A549 (cell line): ENCODE measurements at regions not wholly inside any gene's neighbourhood (a gene's known extent, or its start where the extent isn't known, plus 50 kb on each side); places are given as distances from the start of the nearest gene placed in this dataset.

ENCODE experiments used
- MAFK ChIP-seq: fragments of 450-650 bp; IDR thresholded peaks from 2 replicates; pipeline ENCODE4 v1.6.1; 2014; ENCODE audit not compliant: partially characterized antibody
- RARB ChIP-seq: fragments of 250-450 bp; sonication (Bioruptor Pico); IDR thresholded peaks from 2 replicates; pipeline ENCODE4 v1.8.0; 2021; ENCODE audit warnings: mild to moderate bottlenecking, moderate library complexity
- TF ChIP-seq, protein P1 (sequence below): fragments of >200 bp; sonication (Bioruptor Twin); formaldehyde crosslinking; IDR thresholded peaks from 3 replicates; pipeline ENCODE4 v1.5.1; 2016
- TF ChIP-seq, protein P2 (sequence below): fragments of 150-350 bp; IDR thresholded peaks from 2 replicates; pipeline ENCODE4 v1.6.1; 2014; ENCODE audit warnings: low read depth, mild to moderate bottlenecking, low read length
- TF ChIP-seq, protein P3 (sequence below): IDR thresholded peaks from 2 replicates; pipeline ENCODE4 v1.6.1; 2012

DNA sequence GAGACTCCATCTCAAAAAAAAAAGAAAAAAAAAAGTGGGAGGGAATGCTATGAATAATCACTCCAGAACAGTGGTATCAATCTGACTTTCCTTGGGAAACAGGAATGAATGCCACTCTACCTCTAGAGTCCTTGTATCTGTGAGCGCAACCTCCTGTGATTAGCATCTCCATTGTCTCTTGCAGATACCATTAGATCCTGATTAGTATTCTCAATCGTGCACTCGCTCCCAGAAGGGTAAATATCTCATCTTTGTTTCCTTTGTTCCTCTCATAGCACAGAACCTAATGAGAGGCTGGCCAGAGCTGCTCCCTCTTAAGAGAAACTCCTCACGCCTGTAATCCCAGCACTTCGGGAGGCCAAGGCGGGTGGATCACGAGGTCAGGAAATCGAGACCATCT lies 184.4 kb upstream of the KCNK2 start:
- TF ChIP-seq, protein P1, sequence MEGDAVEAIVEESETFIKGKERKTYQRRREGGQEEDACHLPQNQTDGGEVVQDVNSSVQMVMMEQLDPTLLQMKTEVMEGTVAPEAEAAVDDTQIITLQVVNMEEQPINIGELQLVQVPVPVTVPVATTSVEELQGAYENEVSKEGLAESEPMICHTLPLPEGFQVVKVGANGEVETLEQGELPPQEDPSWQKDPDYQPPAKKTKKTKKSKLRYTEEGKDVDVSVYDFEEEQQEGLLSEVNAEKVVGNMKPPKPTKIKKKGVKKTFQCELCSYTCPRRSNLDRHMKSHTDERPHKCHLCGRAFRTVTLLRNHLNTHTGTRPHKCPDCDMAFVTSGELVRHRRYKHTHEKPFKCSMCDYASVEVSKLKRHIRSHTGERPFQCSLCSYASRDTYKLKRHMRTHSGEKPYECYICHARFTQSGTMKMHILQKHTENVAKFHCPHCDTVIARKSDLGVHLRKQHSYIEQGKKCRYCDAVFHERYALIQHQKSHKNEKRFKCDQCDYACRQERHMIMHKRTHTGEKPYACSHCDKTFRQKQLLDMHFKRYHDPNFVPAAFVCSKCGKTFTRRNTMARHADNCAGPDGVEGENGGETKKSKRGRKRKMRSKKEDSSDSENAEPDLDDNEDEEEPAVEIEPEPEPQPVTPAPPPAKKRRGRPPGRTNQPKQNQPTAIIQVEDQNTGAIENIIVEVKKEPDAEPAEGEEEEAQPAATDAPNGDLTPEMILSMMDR, result no peak
- TF ChIP-seq, protein P2, sequence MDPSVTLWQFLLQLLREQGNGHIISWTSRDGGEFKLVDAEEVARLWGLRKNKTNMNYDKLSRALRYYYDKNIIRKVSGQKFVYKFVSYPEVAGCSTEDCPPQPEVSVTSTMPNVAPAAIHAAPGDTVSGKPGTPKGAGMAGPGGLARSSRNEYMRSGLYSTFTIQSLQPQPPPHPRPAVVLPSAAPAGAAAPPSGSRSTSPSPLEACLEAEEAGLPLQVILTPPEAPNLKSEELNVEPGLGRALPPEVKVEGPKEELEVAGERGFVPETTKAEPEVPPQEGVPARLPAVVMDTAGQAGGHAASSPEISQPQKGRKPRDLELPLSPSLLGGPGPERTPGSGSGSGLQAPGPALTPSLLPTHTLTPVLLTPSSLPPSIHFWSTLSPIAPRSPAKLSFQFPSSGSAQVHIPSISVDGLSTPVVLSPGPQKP, result no peak
- TF ChIP-seq MAFK (no peak), RARB (no peak)
- TF ChIP-seq, protein P3, sequence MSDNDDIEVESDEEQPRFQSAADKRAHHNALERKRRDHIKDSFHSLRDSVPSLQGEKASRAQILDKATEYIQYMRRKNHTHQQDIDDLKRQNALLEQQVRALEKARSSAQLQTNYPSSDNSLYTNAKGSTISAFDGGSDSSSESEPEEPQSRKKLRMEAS, result no peak
